SK-N-SH (cell line): ENCODE measurements at regions not wholly inside any gene's neighbourhood (a gene's known extent, or its start where the extent isn't known, plus 50 kb on each side); places are given as distances from the start of the nearest gene placed in this dataset.
"Not testable (repeated sequence)": the region's sequence is repeated elsewhere in the genome, so short reads cannot be mapped to it uniquely, and the experiment has no call there.

Source experiments
- CTCF ChIA-PET: fragments of 300-600, 350-600 bp; formaldehyde crosslinking; extraction: SDS; loops from one replicate; lab custom pipeline; 2021; lab: Yijun Ruan, JAX
- POLR2A ChIA-PET: fragments of 350-600 bp; sonication (Branson Sonifier 250); formaldehyde crosslinking; extraction: SDS; loops from one replicate; lab custom pipeline; 2020; ENCODE audit warnings: antibody characterized with exemption, inconsistent platforms; lab: Yijun Ruan, JAX
- DNase-seq: peaks from one replicate; pipeline ENCODE4 v3.0.0; 2012
- H2AFZ ChIP-seq: fragments of 200-600 bp; sonication (generic); 2 replicates; pipeline ENCODE4 v1.8.1; 2016; ENCODE audit warnings: antibody characterized with exemption, mild to moderate bottlenecking, low read depth
- H3F3A ChIP-seq: fragments of 200-600 bp; sonication (generic); replicated peaks from 2 replicates; pipeline ENCODE3; 2016; ENCODE audit warnings: antibody characterized with exemption, mild to moderate bottlenecking; ENCODE audit not compliant: insufficient read depth
- H3K27ac ChIP-seq, 2 experiments: fragments of 200-500 bp in 1 of 2; fragments of 200-600 bp in 1 of 2; sonication (Bioruptor generic) in 1 of 2; sonication (generic), shearing (Covaris generic) in 1 of 2; 2 replicates each; pipeline versions ENCODE4 v1.5.1 to v1.6.1; 2014 to 2016; ENCODE audit warnings: low read depth in 2 of 2, inconsistent platforms in 1 of 2, low read length in 1 of 2, mild to moderate bottlenecking in 1 of 2, mixed read lengths in 1 of 2
- H3K27me3 ChIP-seq: fragments of 200-600 bp; sonication (generic), shearing (Covaris generic); 2 replicates; pipeline ENCODE4 v1.6.1; 2016; ENCODE audit warnings: mixed run types; ENCODE audit not compliant: insufficient read depth
- H3K36me3 ChIP-seq, 2 experiments: fragments of 200-500 bp in 1 of 2; fragments of 200-600 bp in 1 of 2; sonication (Bioruptor generic) in 1 of 2; sonication (generic) in 1 of 2; replicated peaks in 1 of 2; 2 replicates each; pipeline versions ENCODE3 to v1.5.1; 2014 to 2016; ENCODE audit warnings: low read length in 1 of 2, mild to moderate bottlenecking in 1 of 2; ENCODE audit not compliant: insufficient read depth in 2 of 2, control insufficient read depth in 1 of 2
- H3K4me1 ChIP-seq, 2 experiments: fragments of 200-500 bp in 1 of 2; fragments of 200-600 bp in 1 of 2; sonication (Bioruptor generic) in 1 of 2; sonication (generic), shearing (Covaris generic) in 1 of 2; 2 replicates each; pipeline versions ENCODE4 v1.5.1 to v1.6.1; 2014 to 2016; ENCODE audit warnings: low read depth in 1 of 2, low read length in 1 of 2, mixed run types in 1 of 2; ENCODE audit not compliant: insufficient read depth in 2 of 2, control insufficient read depth in 1 of 2
- H3K4me2 ChIP-seq: fragments of 200-600 bp; sonication (generic), shearing (Covaris generic); 2 replicates; pipeline ENCODE4 v1.6.1; 2017; ENCODE audit warnings: mixed run types
- H3K4me3 ChIP-seq, 2 experiments: fragments of 200-500 bp in 1 of 2; fragments of 200-600 bp in 1 of 2; sonication (Bioruptor generic) in 1 of 2; sonication (generic), shearing (Covaris generic) in 1 of 2; 2 replicates each; pipeline versions ENCODE4 v1.5.1 to v1.8.1; 2014 to 2016; ENCODE audit warnings: low read depth in 2 of 2, inconsistent platforms in 1 of 2, low read length in 1 of 2, mild to moderate bottlenecking in 1 of 2, mixed read lengths in 1 of 2, moderate library complexity in 1 of 2
- H3K79me2 ChIP-seq: fragments of 200-600 bp; sonication (generic); 2 replicates; pipeline ENCODE4 v1.8.1; 2017; ENCODE audit warnings: mild to moderate bottlenecking; ENCODE audit not compliant: insufficient read depth
- H3K9ac ChIP-seq: fragments of 200-600 bp; sonication (generic); 2 replicates; pipeline ENCODE4 v1.6.1; 2017; ENCODE audit warnings: mixed run types
- H3K9me2 ChIP-seq: fragments of 200-600 bp; sonication (generic); 2 replicates; pipeline ENCODE4 v1.6.1; 2017; ENCODE audit warnings: mixed run types
- H3K9me3 ChIP-seq: fragments of 200-600 bp; sonication (generic); 2 replicates; pipeline ENCODE4 v1.6.1; 2017; ENCODE audit warnings: mixed run types, mild to moderate bottlenecking, moderate library complexity
- H4K20me1 ChIP-seq: fragments of 200-600 bp; sonication (generic); 2 replicates; pipeline ENCODE4 v1.6.1; 2017; ENCODE audit warnings: mild to moderate bottlenecking, mixed run types; ENCODE audit not compliant: insufficient read depth
- CHD2 ChIP-seq: fragments of 150-350 bp; IDR thresholded peaks from 2 replicates; pipeline ENCODE4 v1.6.1; 2018; ENCODE audit warnings: low read length; ENCODE audit not compliant: partially characterized antibody
- EP300 ChIP-seq, 2 experiments: IDR thresholded peaks; 2 replicates each; pipeline versions ENCODE4 v1.4.0 to v1.6.1; 2012; ENCODE audit warnings: borderline replicate concordance in 1 of 2, low read depth in 1 of 2, low read length in 1 of 2
- EZH2phosphoT487 ChIP-seq: fragments of 200-600 bp; sonication (generic); IDR thresholded peaks from 2 replicates; pipeline ENCODE4 v1.6.1; 2017; ENCODE audit warnings: low read depth, mixed run types, mild to moderate bottlenecking, antibody characterized with exemption, moderate library complexity, borderline replicate concordance
- FOSL2 ChIP-seq: IDR thresholded peaks from 2 replicates; pipeline ENCODE4 v1.4.0; 2012; ENCODE audit warnings: low read depth, mild to moderate bottlenecking, moderate library complexity, borderline replicate concordance
- GATA2 ChIP-seq: sonication (generic); formaldehyde crosslinking; IDR thresholded peaks from 2 replicates; pipeline ENCODE4 v1.5.0; 2020; ENCODE audit warnings: mild to moderate bottlenecking, missing genetic modification reagents
- JUND ChIP-seq: IDR thresholded peaks from 2 replicates; pipeline ENCODE4 v1.4.0; 2012
- MEF2A ChIP-seq: IDR thresholded peaks from 2 replicates; pipeline ENCODE4 v1.4.0; 2012; ENCODE audit warnings: low read depth, borderline replicate concordance
- NFIC ChIP-seq: IDR thresholded peaks from 2 replicates; pipeline ENCODE4 v1.4.0; 2012; ENCODE audit warnings: borderline replicate concordance
- RXRA ChIP-seq: IDR thresholded peaks from 2 replicates; pipeline ENCODE4 v1.4.0; 2012; ENCODE audit warnings: low read depth, mild to moderate bottlenecking, borderline replicate concordance
- SIN3A ChIP-seq: IDR thresholded peaks from 2 replicates; pipeline ENCODE4 v1.6.1; 2012; ENCODE audit warnings: low read depth, mild to moderate bottlenecking, low read length, moderate library complexity, borderline replicate concordance
- TCF12 ChIP-seq: IDR thresholded peaks from 2 replicates; pipeline ENCODE4 v1.4.0; 2012
- WGBS: methylation state at CpG from one replicate; pipeline ENCODE4 v1.1.6; 2017; ENCODE audit warnings: low lambda C conversion rate; 5-methylcytosine and 5-hydroxymethylcytosine counted together
- TF ChIP-seq, protein P1 (sequence below): fragments of 150-350 bp; IDR thresholded peaks from 2 replicates; pipeline ENCODE4 v1.6.1; 2017; ENCODE audit warnings: antibody characterized with exemption, low read length, low read depth, borderline replicate concordance
- TF ChIP-seq, protein P2 (sequence below): IDR thresholded peaks from 2 replicates; pipeline ENCODE4 v1.6.1; 2012; ENCODE audit warnings: mild to moderate bottlenecking, low read depth, low read length, moderate library complexity

DNA sequence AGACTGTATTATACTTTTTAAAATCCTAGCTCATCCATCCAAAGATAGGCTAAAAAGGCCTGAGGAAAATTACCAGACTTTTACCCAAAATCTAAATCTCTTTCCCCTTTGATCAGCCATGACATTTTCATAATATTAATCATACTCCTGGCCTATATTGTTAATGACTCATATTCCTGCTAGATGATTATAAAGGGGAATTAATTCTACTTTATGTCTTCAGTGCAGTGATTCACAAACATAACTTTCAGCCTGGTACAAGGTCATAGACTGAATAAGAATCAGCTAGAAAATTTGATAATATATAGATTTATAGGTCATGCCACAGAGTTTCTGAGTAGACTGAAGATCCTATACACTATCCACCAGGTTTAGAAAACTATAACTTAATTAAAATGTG is 1905.4 kb downstream of the C4orf33 start:
- DNase-seq, result no peak
- peak overlapping the region in 1 of 2 experiments; percentile 41; a peak in 2 of 4 replicates for H3K27ac ChIP-seq
- ChIA-PET CTCF (no interaction called here), POLR2A (no interaction called here)
- H3K79me2 ChIP-seq, result no peaks in the 10 kb centered on the region
- no peaks in the 10 kb centered on the region for H3K27me3 ChIP-seq
- H3F3A ChIP-seq, result peaks cover 10% of the 10 kb centered on the region
- peaks cover 0 to 4% of the 10 kb centered on the region in 2 experiments; a peak in 1 of 4 replicates for H3K4me1 ChIP-seq
- no peak overlapping the region for H3K9ac ChIP-seq
- H3K9me3 ChIP-seq, result no peaks in the 10 kb centered on the region
- no peak overlapping the region for H3K4me3 ChIP-seq
- H3K9me2 ChIP-seq, result no peaks in the 10 kb centered on the region
- H4K20me1 ChIP-seq, result no peaks in the 10 kb centered on the region
- peak overlapping the region; percentile 18; the same call in 1 of the 2 replicates for H2AFZ ChIP-seq
- H3K4me2 ChIP-seq, result no peak overlapping the region; the same call in 1 of the 2 replicates
- TF ChIP-seq EP300 (IDR thresholded peaks at IDR 0.05; ENCODE audit: borderline replicate concordance in 1 of 2, low read depth in 1 of 2, low read length in 1 of 2) (no peak), RXRA (no peak), JUND (0 out of 2 replicates have a peak, but pooled peaks have one; percentile 14), GATA2 (CRISPR knock-in tag) (no peak)
- TF ChIP-seq, protein P1, sequence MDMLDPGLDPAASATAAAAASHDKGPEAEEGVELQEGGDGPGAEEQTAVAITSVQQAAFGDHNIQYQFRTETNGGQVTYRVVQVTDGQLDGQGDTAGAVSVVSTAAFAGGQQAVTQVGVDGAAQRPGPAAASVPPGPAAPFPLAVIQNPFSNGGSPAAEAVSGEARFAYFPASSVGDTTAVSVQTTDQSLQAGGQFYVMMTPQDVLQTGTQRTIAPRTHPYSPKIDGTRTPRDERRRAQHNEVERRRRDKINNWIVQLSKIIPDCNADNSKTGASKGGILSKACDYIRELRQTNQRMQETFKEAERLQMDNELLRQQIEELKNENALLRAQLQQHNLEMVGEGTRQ, result no peak
- no peaks in the 10 kb centered on the region for H3K36me3 ChIP-seq

DNA sequence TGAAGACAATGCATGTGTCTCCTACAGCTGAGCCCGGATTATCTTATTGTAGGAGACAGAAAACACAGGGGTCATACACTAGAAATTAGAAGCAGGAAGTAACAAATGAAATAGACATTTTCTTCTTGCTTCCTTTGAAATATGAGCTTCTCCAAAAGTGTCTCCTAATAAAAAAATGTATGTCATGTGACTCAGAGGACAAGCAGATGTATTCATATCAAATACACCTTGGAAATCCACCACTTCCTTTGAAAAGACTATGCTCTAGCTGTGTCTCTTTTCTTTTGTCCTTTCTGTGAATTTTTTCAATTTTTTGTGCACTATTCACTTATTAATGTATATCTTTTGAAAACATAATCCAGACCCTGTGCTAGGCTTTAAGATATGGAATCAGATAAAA is 1906.2 kb downstream of the C4orf33 start:
- no peaks in the 10 kb centered on the region for H3K27me3 ChIP-seq
- TF ChIP-seq CHD2 (no peak), RXRA (no peak), JUND (no peak), SIN3A (no peak), GATA2 (CRISPR knock-in tag) (no peak), NFIC (no peak), MEF2A (no peak), TCF12 (no peak)
- ChIA-PET POLR2A (no interaction called here), CTCF (no interaction called here)
- H3F3A ChIP-seq, result peaks cover 10% of the 10 kb centered on the region
- WGBS, result 13% methylated on average over 1 of the region's 1 CpG
- no peak overlapping the region for H3K27ac ChIP-seq
- H3K79me2 ChIP-seq, result no peaks in the 10 kb centered on the region
- H3K9me3 ChIP-seq, result no peaks in the 10 kb centered on the region
- peaks cover 0 to 4% of the 10 kb centered on the region in 2 experiments; a peak in 1 of 4 replicates for H3K4me1 ChIP-seq
- no peaks in the 10 kb centered on the region for H4K20me1 ChIP-seq
- no peaks in the 10 kb centered on the region for H3K9me2 ChIP-seq
- H2AFZ ChIP-seq, result no peak overlapping the region
- H3K9ac ChIP-seq, result no peak overlapping the region
- H3K36me3 ChIP-seq, result no peaks in the 10 kb centered on the region
- H3K4me2 ChIP-seq, result no peak overlapping the region
- no peak overlapping the region for H3K4me3 ChIP-seq
- no peak for DNase-seq

DNA sequence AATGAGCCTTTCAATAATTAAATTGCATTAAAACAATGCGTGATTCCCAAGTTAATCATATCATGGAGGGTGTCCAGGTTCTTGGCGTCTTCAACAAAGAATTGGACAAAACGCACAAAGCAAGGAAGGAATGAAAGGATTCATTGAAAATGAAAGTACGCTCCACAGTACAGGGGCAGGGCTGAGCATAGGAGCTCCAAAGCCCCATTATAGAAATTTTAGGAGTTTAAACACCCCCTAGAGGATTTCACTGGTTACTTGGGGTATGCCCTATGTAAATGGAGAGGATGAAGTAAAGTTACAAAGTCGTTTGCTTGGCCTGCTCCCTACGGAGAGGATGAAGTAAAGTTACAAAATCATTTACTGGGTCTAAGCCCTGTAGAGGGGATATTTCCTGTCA is 1910.4 kb downstream of the C4orf33 start:
- TF ChIP-seq EZH2phosphoT487 (no peak), JUND (no peak), FOSL2 (no peak)
- TF ChIP-seq, protein P2, sequence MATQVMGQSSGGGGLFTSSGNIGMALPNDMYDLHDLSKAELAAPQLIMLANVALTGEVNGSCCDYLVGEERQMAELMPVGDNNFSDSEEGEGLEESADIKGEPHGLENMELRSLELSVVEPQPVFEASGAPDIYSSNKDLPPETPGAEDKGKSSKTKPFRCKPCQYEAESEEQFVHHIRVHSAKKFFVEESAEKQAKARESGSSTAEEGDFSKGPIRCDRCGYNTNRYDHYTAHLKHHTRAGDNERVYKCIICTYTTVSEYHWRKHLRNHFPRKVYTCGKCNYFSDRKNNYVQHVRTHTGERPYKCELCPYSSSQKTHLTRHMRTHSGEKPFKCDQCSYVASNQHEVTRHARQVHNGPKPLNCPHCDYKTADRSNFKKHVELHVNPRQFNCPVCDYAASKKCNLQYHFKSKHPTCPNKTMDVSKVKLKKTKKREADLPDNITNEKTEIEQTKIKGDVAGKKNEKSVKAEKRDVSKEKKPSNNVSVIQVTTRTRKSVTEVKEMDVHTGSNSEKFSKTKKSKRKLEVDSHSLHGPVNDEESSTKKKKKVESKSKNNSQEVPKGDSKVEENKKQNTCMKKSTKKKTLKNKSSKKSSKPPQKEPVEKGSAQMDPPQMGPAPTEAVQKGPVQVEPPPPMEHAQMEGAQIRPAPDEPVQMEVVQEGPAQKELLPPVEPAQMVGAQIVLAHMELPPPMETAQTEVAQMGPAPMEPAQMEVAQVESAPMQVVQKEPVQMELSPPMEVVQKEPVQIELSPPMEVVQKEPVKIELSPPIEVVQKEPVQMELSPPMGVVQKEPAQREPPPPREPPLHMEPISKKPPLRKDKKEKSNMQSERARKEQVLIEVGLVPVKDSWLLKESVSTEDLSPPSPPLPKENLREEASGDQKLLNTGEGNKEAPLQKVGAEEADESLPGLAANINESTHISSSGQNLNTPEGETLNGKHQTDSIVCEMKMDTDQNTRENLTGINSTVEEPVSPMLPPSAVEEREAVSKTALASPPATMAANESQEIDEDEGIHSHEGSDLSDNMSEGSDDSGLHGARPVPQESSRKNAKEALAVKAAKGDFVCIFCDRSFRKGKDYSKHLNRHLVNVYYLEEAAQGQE, result no peak
- Histone ChIP-seq H2AFZ (no peak overlapping the region), H4K20me1 (no peaks in the 10 kb centered on the region), H3F3A (peaks cover 3% of the 10 kb centered on the region), H3K27ac (no peak overlapping the region), H3K9me2 (no peaks in the 10 kb centered on the region), H3K4me3 (no peak overlapping the region), H3K4me1 (peaks cover 0 to 4% of the 10 kb centered on the region in 2 experiments; a peak in 1 of 4 replicates), H3K79me2 (no peaks in the 10 kb centered on the region), H3K9me3 (no peaks in the 10 kb centered on the region), H3K36me3 (no peaks in the 10 kb centered on the region), H3K27me3 (no peaks in the 10 kb centered on the region), H3K9ac (no peak overlapping the region), H3K4me2 (no peak overlapping the region)
- no peak for DNase-seq
- WGBS, result 55% methylated on average over 6 of the region's 6 CpGs
- CTCF ChIA-PET, result no interaction called here
- POLR2A ChIA-PET, result no interaction called here

DNA sequence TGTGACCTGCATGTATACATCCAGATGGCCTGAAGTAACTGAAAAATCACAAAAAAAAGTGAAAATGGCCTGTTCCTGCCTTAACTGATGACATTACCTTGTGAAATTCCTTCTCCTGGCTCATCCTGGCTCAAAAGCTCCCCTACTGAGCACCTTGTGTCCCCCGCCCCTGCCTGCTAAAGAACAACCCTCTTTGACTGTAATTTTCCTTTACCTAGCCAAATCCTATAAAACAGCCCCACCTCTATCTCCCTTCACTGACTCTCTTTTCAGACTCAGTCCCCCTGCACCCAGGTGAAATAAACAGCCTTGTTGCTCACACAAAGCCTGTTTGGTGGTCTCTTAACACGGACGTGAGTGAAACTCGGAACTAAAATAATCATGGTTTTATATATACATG is 1916.0 kb downstream of the C4orf33 start:
- CTCF ChIA-PET, H4K20me1 ChIP-seq, H3K4me2 ChIP-seq, POLR2A ChIA-PET, H3K79me2 ChIP-seq, H3K27ac ChIP-seq, H3K36me3 ChIP-seq, H3K4me3 ChIP-seq, H3F3A ChIP-seq, H3K9me2 ChIP-seq, H3K4me1 ChIP-seq, H3K9me3 ChIP-seq, DNase-seq, H3K27me3 ChIP-seq, H2AFZ ChIP-seq, H3K9ac ChIP-seq: not testable (repeated sequence)
- WGBS, result 29% methylated on average over 4 of the region's 4 CpGs
